22Rv1 (cell line): ENCODE measurements at regions not wholly inside any gene's neighbourhood (a gene's known extent, or its start where the extent isn't known, plus 50 kb on each side); places are given as distances from the start of the nearest gene placed in this dataset.

ENCODE experiments used
- ZFX ChIP-seq: fragments of 450-650 bp; IDR thresholded peaks from 2 replicates; pipeline ENCODE4 v1.6.1; 2017; ENCODE audit warnings: antibody characterized with exemption, borderline replicate concordance
- TF ChIP-seq, protein P1 (sequence below): fragments of 450-650 bp; IDR thresholded peaks from 2 replicates; pipeline ENCODE4 v1.5.1; 2017; ENCODE audit warnings: mild to moderate bottlenecking

- TF ChIP-seq, protein P1, sequence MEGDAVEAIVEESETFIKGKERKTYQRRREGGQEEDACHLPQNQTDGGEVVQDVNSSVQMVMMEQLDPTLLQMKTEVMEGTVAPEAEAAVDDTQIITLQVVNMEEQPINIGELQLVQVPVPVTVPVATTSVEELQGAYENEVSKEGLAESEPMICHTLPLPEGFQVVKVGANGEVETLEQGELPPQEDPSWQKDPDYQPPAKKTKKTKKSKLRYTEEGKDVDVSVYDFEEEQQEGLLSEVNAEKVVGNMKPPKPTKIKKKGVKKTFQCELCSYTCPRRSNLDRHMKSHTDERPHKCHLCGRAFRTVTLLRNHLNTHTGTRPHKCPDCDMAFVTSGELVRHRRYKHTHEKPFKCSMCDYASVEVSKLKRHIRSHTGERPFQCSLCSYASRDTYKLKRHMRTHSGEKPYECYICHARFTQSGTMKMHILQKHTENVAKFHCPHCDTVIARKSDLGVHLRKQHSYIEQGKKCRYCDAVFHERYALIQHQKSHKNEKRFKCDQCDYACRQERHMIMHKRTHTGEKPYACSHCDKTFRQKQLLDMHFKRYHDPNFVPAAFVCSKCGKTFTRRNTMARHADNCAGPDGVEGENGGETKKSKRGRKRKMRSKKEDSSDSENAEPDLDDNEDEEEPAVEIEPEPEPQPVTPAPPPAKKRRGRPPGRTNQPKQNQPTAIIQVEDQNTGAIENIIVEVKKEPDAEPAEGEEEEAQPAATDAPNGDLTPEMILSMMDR, result no peak
- TF ChIP-seq ZFX, result no peak
These were observed 113.0 kb downstream of the RPL22L1 start for GRCh38 chr3:170757038-170757437.
